ENCODE measurements at regions not wholly inside any gene's neighbourhood (a gene's known extent, or its start where the extent isn't known, plus 50 kb on each side); places are given as distances from the start of the nearest gene placed in this dataset.

DNA sequence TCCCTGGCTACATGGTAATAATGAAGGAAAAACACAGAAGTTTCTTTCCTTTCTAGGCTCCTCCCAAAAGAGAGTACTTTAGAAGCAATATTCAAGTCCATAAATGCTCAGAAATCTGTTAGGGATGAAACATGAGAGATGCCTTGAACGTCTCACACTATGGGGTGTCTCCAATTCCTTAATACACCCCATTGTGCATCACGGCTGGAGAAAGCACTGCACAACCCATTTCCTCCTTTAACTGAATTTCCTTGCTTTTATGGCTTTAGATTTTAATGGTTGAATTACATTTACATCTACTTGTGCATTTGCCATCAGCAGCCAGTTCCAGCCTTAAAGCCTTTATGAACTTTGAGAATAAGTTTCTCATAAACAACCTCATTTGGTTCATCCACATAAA is 498.9 kb upstream of the PTBP2 start:
- intact Hi-C loops (cut with micrococcal nuclease): no loop called here

More for the DNA sequence above, 498.9 kb upstream of the PTBP2 start:
- H3K36me3 ChIP-seq (ENCODE audit: control insufficient read depth, insufficient read depth, low read length): no peaks in the 10 kb centered on the region
- FAIRE-seq (no peak), DNase-seq (ENCODE audit: extremely low read depth in 1 of 4, low spot score in 3 of 4) (no peak), ATAC-seq (no peak)
- no peak overlapping the region for H2AFZ ChIP-seq (ENCODE audit: low read depth, low read length)
- H3K9me3 ChIP-seq (replicated peaks; ENCODE audit: control insufficient read depth, insufficient read depth, low read depth, low read length): 0 out of 2 replicates have a peak, but pooled peaks cover 1% of the 10 kb centered on the region
- TF ChIP-seq TAF1 (IDR thresholded peaks at IDR 0.05; ENCODE audit: control insufficient read depth, extremely low read depth, insufficient read depth, low read length, severe bottlenecking) (no peak), ZNF444 (CRISPR knock-in tag; IDR thresholded peaks at IDR 0.05) (no peak), ZKSCAN8 (CRISPR knock-in tag; IDR thresholded peaks at IDR 0.05) (no peak), HNRNPL (IDR thresholded peaks at IDR 0.05; ENCODE audit: low read depth, low read length) (no peak), TFAP4 (CRISPR knock-in tag; IDR thresholded peaks at IDR 0.05; ENCODE audit: borderline replicate concordance) (no peak), MXI1 (IDR thresholded peaks at IDR 0.05; ENCODE audit: low read depth, low read length) (no peak), KLF1 (tag; IDR thresholded peaks at IDR 0.05) (no peak), SPI1 (IDR thresholded peaks at IDR 0.05; ENCODE audit: borderline replicate concordance, low read depth, low read length) (no peak), POLR2AphosphoS5 (IDR thresholded peaks at IDR 0.05; ENCODE audit: control insufficient read depth, insufficient read depth, low read depth, low read length) (no peak), ATF4 (CRISPR knock-in tag; IDR thresholded peaks at IDR 0.05) (no peak), ZC3H11A (IDR thresholded peaks at IDR 0.05; ENCODE audit: low read depth, low read length) (no peak), IFI16 (CRISPR knock-in tag; IDR thresholded peaks at IDR 0.05) (no peak), ZNF280B (CRISPR knock-in tag; IDR thresholded peaks at IDR 0.05) (no peak), SMAD4 (CRISPR knock-in tag; conservative IDR thresholded peaks at IDR 0.05) (no peak)
- TF ChIP-seq, protein P1, sequence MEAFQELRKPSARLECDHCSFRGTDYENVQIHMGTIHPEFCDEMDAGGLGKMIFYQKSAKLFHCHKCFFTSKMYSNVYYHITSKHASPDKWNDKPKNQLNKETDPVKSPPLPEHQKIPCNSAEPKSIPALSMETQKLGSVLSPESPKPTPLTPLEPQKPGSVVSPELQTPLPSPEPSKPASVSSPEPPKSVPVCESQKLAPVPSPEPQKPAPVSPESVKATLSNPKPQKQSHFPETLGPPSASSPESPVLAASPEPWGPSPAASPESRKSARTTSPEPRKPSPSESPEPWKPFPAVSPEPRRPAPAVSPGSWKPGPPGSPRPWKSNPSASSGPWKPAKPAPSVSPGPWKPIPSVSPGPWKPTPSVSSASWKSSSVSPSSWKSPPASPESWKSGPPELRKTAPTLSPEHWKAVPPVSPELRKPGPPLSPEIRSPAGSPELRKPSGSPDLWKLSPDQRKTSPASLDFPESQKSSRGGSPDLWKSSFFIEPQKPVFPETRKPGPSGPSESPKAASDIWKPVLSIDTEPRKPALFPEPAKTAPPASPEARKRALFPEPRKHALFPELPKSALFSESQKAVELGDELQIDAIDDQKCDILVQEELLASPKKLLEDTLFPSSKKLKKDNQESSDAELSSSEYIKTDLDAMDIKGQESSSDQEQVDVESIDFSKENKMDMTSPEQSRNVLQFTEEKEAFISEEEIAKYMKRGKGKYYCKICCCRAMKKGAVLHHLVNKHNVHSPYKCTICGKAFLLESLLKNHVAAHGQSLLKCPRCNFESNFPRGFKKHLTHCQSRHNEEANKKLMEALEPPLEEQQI (IDR thresholded peaks at IDR 0.05): no peak
- ChIA-PET CTCF (ENCODE audit: low intra/inter-chr PET ratio) (no interaction called here), POLR2A (no interaction called here)
- 5% methylated on average over 2 of the region's 2 CpGs for WGBS (ENCODE audit: insufficient coverage, low coverage, missing lambda C conversion rate)
- no peaks in the 10 kb centered on the region for H3K9me1 ChIP-seq (ENCODE audit: control insufficient read depth, insufficient read depth, low read length)
- H3K79me2 ChIP-seq (ENCODE audit: control insufficient read depth, insufficient read depth, low read length): no peaks in the 10 kb centered on the region
- H3K4me1 ChIP-seq (replicated peaks in 1 of 2; ENCODE audit: control insufficient read depth in 2 of 2, insufficient read depth in 2 of 2, low read length in 2 of 2): no peaks in the 10 kb centered on the region
- no peak overlapping the region for H3K4me2 ChIP-seq (ENCODE audit: insufficient read depth, low read length)
- no peak overlapping the region for H3K9ac ChIP-seq (ENCODE audit: insufficient read depth in 1 of 2, low read depth in 2 of 2, low read length in 2 of 2)
- H3K4me3 ChIP-seq: no peak overlapping the region
- H4K20me1 ChIP-seq (replicated peaks; ENCODE audit: control insufficient read depth, insufficient read depth, low read length): no peaks in the 10 kb centered on the region
- H3K27ac ChIP-seq (ENCODE audit: extremely low read depth, low read depth, low read length): no peak overlapping the region
- BruUV-seq (replicated peaks): no TSS peak
- in situ Hi-C loops (cut with MboI): no loop called here
- no peaks in the 10 kb centered on the region for H3K27me3 ChIP-seq (ENCODE audit: control insufficient read depth in 2 of 2, insufficient read depth in 2 of 2, low read length in 2 of 2)
